Spleen (tissue), 11 donors: ENCODE measurements at regions not wholly inside any gene's neighbourhood (a gene's known extent, or its start where the extent isn't known, plus 50 kb on each side); places are given as distances from the start of the nearest gene placed in this dataset.

Experiments
- DNase-seq: peaks from one replicate; pipeline ENCODE4 v3.0.0-alpha.2; 2020
- H3K27ac ChIP-seq, 8 donors: fragments of 200-600 bp; sonication (generic) in 7 of 8; 1 replicate in 4 of 8; 2 replicates in 4 of 8; pipeline versions ENCODE4 v1.5.0 to v1.8.0; 2016 to 2021; ENCODE audit warnings: inconsistent platforms in 4 of 8, mild to moderate bottlenecking in 4 of 8, moderate library complexity in 1 of 8
- H3K27me3 ChIP-seq, 7 donors: fragments of 200-600 bp; sonication (generic) in 6 of 7; replicated peaks in 1 of 7; 1 replicate in 4 of 7; 2 replicates in 3 of 7; pipeline versions ENCODE4 v1.5.0 to v1.8.0; 2016 to 2021; ENCODE audit warnings: inconsistent platforms in 3 of 7, mild to moderate bottlenecking in 1 of 7
- H3K36me3 ChIP-seq, 6 donors: fragments of 200-600 bp; sonication (generic) in 5 of 6; 1 replicate in 4 of 6; 2 replicates in 2 of 6; pipeline versions ENCODE4 v1.5.0 to v1.8.0; 2016 to 2021; ENCODE audit warnings: inconsistent platforms in 2 of 6
- H3K4me1 ChIP-seq, 6 donors: fragments of 200-600 bp; sonication (generic) in 5 of 6; 1 replicate in 3 of 6; 2 replicates in 3 of 6; pipeline versions ENCODE4 v1.5.0 to v1.8.0; 2016 to 2021; ENCODE audit warnings: inconsistent platforms in 3 of 6
- H3K4me3 ChIP-seq, 8 donors: fragments of 200-600 bp; sonication (generic) in 7 of 8; 1 replicate in 4 of 8; 2 replicates in 4 of 8; pipeline versions ENCODE4 v1.5.0 to v1.8.0; 2016 to 2021; ENCODE audit warnings: inconsistent platforms in 4 of 8, mild to moderate bottlenecking in 4 of 8, moderate library complexity in 2 of 8
- H3K9me3 ChIP-seq, 8 donors: fragments of 200-600 bp; sonication (generic) in 7 of 8; 1 replicate in 4 of 8; 2 replicates in 4 of 8; pipeline versions ENCODE4 v1.5.0 to v1.8.0; 2016 to 2021; ENCODE audit warnings: inconsistent platforms in 4 of 8
- POLR2A ChIP-seq, 3 donors: fragments of 450-650 bp; IDR thresholded peaks; one replicate each; pipeline ENCODE4 v1.5.1; 2017; ENCODE audit warnings: antibody characterized with exemption in 3 of 3, mild to moderate bottlenecking in 1 of 3
- POLR2AphosphoS5 ChIP-seq, 3 donors: sonication (generic); formaldehyde crosslinking; IDR thresholded peaks; one replicate each; pipeline ENCODE4 v1.5.1; 2017; ENCODE audit warnings: antibody characterized with exemption in 3 of 3
- WGBS, 5 donors: extraction: QIAGEN DNeasy Blood & Tissue Kit in 3 of 5; methylation state at CpG; one replicate each; pipeline versions ENCODE4 v1.1.5 to v1.1.7; 2013 to 2018; 5-methylcytosine and 5-hydroxymethylcytosine counted together
- intact Hi-C: fragments of 100-400 bp; cut with DNase I; formaldehyde crosslinking; loops from one replicate; pipeline ENCODE4 v1.15.0; 2023; ENCODE audit warnings: low total_unique reads
- TF ChIP-seq, protein P1 (sequence below), 11 experiments: fragments of 200-600 bp in 7 of 11; fragments of 450-650 bp in 4 of 11; sonication (generic) in 4 of 11; IDR thresholded peaks in 8 of 11; conservative IDR thresholded peaks in 3 of 11; 1 replicate in 7 of 11; 2 replicates in 4 of 11; pipeline versions ENCODE4 v1.4.0 to v1.8.0; 2016 to 2021; ENCODE audit warnings: antibody characterized with exemption in 11 of 11, inconsistent platforms in 4 of 11, mild to moderate bottlenecking in 1 of 11
- donor health status: healthy with polysubstance abuse.
- donor health status: DM: no; HTN: no; CAD: no; lungs with moderate emphysema.
- donor health status: DM: no; HTN: no; CAD: no.
- donor health status: Bipolar disorder and iron deficiency.
- donor health status: healthy.
- donor health status: DM: no; HTN: no; CAD: no.
- donor health status: DM: yes; HTN: yes; CAD: no.

GRCh38 chrX:104420907-104421306 is 145.1 kb upstream of the IL1RAPL2 start:
- Histone ChIP-seq H3K4me1 (no peaks in the 10 kb centered on the region), H3K36me3 (no peaks in the 10 kb centered on the region), H3K9me3 (peaks cover 0 to 25% (median 0%) of the 10 kb centered on the region in 8 donors), H3K4me3 (no peak overlapping the region), H3K27ac (no peak overlapping the region), H3K27me3 (no peaks in the 10 kb centered on the region)
- WGBS, 5 donors = 57 to 69% (median 64%) methylated on average over 4 of the region's 4 CpGs
- intact Hi-C loops = no loop called here
- no peak for TF ChIP-seq POLR2A (IDR thresholded peaks at IDR 0.05)
- no peak for TF ChIP-seq POLR2AphosphoS5 (IDR thresholded peaks at IDR 0.05)
- TF ChIP-seq, protein P1, sequence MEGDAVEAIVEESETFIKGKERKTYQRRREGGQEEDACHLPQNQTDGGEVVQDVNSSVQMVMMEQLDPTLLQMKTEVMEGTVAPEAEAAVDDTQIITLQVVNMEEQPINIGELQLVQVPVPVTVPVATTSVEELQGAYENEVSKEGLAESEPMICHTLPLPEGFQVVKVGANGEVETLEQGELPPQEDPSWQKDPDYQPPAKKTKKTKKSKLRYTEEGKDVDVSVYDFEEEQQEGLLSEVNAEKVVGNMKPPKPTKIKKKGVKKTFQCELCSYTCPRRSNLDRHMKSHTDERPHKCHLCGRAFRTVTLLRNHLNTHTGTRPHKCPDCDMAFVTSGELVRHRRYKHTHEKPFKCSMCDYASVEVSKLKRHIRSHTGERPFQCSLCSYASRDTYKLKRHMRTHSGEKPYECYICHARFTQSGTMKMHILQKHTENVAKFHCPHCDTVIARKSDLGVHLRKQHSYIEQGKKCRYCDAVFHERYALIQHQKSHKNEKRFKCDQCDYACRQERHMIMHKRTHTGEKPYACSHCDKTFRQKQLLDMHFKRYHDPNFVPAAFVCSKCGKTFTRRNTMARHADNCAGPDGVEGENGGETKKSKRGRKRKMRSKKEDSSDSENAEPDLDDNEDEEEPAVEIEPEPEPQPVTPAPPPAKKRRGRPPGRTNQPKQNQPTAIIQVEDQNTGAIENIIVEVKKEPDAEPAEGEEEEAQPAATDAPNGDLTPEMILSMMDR (IDR thresholded peaks at IDR 0.05 in 8 of 11, conservative IDR thresholded peaks at IDR 0.05 in 3 of 11) = no peak
- no peak for DNase-seq

GRCh38 chrX:104419926-104420325 is 146.1 kb upstream of the IL1RAPL2 start:
- DNase-seq = no peak
- no peak for TF ChIP-seq POLR2AphosphoS5 (IDR thresholded peaks at IDR 0.05)
- no peak for TF ChIP-seq POLR2A (IDR thresholded peaks at IDR 0.05)
- TF ChIP-seq, protein P1 (IDR thresholded peaks at IDR 0.05 in 8 of 11, conservative IDR thresholded peaks at IDR 0.05 in 3 of 11) = no peak
- Histone ChIP-seq H3K27me3 (no peaks in the 10 kb centered on the region), H3K36me3 (no peaks in the 10 kb centered on the region), H3K4me1 (no peaks in the 10 kb centered on the region), H3K4me3 (no peak overlapping the region), H3K27ac (no peak overlapping the region), H3K9me3 (peaks cover 0 to 25% (median 0%) of the 10 kb centered on the region in 8 donors)
- WGBS, 5 donors = 48 to 81% (median 73%) methylated on average over 2 of the region's 2 CpGs
- intact Hi-C loops = no loop called here

GRCh38 chrX:104419211-104419610 is 146.8 kb upstream of the IL1RAPL2 start:
- intact Hi-C loops = no loop called here
- WGBS, 5 donors = 49 to 100% (median 92%) methylated on average over 1 of the region's 1 CpG
- TF ChIP-seq, protein P1 (IDR thresholded peaks at IDR 0.05 in 8 of 11, conservative IDR thresholded peaks at IDR 0.05 in 3 of 11) = no peak
- TF ChIP-seq POLR2A (IDR thresholded peaks at IDR 0.05) (no peak), POLR2AphosphoS5 (IDR thresholded peaks at IDR 0.05) (no peak)
- Histone ChIP-seq H3K27me3 (no peaks in the 10 kb centered on the region), H3K4me3 (no peak overlapping the region), H3K36me3 (no peaks in the 10 kb centered on the region), H3K9me3 (peaks cover 0 to 25% (median 0%) of the 10 kb centered on the region in 8 donors), H3K27ac (no peak overlapping the region), H3K4me1 (no peaks in the 10 kb centered on the region)
- DNase-seq = no peak

GRCh38 chrX:104411800-104412199 is 154.2 kb upstream of the IL1RAPL2 start:
- TF ChIP-seq POLR2A (IDR thresholded peaks at IDR 0.05) (no peak), POLR2AphosphoS5 (IDR thresholded peaks at IDR 0.05) (no peak)
- TF ChIP-seq, protein P1 (IDR thresholded peaks at IDR 0.05 in 8 of 11, conservative IDR thresholded peaks at IDR 0.05 in 3 of 11) = no peak
- WGBS, 5 donors = 67 to 92% (median 81%) methylated on average over 3 of the region's 3 CpGs
- DNase-seq = no peak
- peaks cover 0 to 20% (median 0%) of the 10 kb centered on the region in 7 donors for H3K27me3 ChIP-seq
- H3K4me1 ChIP-seq = no peaks in the 10 kb centered on the region
- H3K36me3 ChIP-seq = no peaks in the 10 kb centered on the region
- no peak overlapping the region for H3K27ac ChIP-seq
- H3K9me3 ChIP-seq = peaks cover 0 to 11% (median 0%) of the 10 kb centered on the region in 8 donors
- intact Hi-C loops = no loop called here
- no peak overlapping the region for H3K4me3 ChIP-seq
